Heart right ventricle (tissue), 16 donors: ENCODE measurements at regions not wholly inside any gene's neighbourhood (a gene's known extent, or its start where the extent isn't known, plus 50 kb on each side); places are given as distances from the start of the nearest gene placed in this dataset.

Source experiments
- ATAC-seq, 8 donors: fragments of 200-7000 bp; cut with Tn5 transposase; one replicate each; pipeline ENCODE4 v1.9.1; 2020; ENCODE audit warnings: mild to moderate bottlenecking in 8 of 8, moderate library complexity in 8 of 8, moderate number of reproducible peaks in 1 of 8
- DNase-seq, 2 donors: peaks; one replicate each; pipeline ENCODE4 v3.0.0-alpha.2; 2020
- H3K27ac ChIP-seq, 10 donors: fragments of 200-600 bp; sonication (generic) in 2 of 10; one replicate each; pipeline versions ENCODE4 v1.5.0 to v1.8.0; 2020 to 2022; ENCODE audit warnings: mild to moderate bottlenecking in 3 of 10
- H3K27me3 ChIP-seq, 7 donors: fragments of 200-600 bp; one replicate each; pipeline ENCODE4 v1.8.0; 2021 to 2022; ENCODE audit warnings: mild to moderate bottlenecking in 2 of 7
- H3K36me3 ChIP-seq, 9 donors: fragments of 200-600 bp; sonication (generic) in 1 of 9; one replicate each; pipeline versions ENCODE4 v1.5.0 to v1.8.0; 2020 to 2022; ENCODE audit warnings: mild to moderate bottlenecking in 2 of 9
- H3K4me1 ChIP-seq, 9 donors: fragments of 200-600 bp; sonication (generic) in 1 of 9; one replicate each; pipeline versions ENCODE4 v1.5.0 to v1.8.0; 2020 to 2022; ENCODE audit warnings: mild to moderate bottlenecking in 4 of 9
- H3K4me3 ChIP-seq, 10 donors: fragments of 200-600 bp; sonication (generic) in 2 of 10; one replicate each; pipeline versions ENCODE4 v1.5.0 to v1.8.0; 2020 to 2022; ENCODE audit warnings: mild to moderate bottlenecking in 7 of 10, moderate library complexity in 2 of 10
- H3K9me3 ChIP-seq, 11 donors: fragments of 200-600 bp in 10 of 11; sonication (generic) in 2 of 11; one replicate each; pipeline versions ENCODE4 v1.5.0 to v1.8.0; 2013 to 2022; ENCODE audit warnings: mild to moderate bottlenecking in 2 of 11, control low read depth in 1 of 11, moderate library complexity in 1 of 11
- CTCF ChIP-seq, 9 donors: fragments of 200-600 bp; sonication (generic) in 2 of 9; IDR thresholded peaks; one replicate each; pipeline versions ENCODE4 v1.5.0 to v1.8.0; 2021 to 2022; ENCODE audit warnings: antibody characterized with exemption in 9 of 9, mild to moderate bottlenecking in 5 of 9, moderate library complexity in 1 of 9
- WGBS, 2 donors: extraction: QIAGEN DNeasy Blood & Tissue Kit; methylation state at CpG; one replicate each; pipeline ENCODE4 v1.1.7; 2013; ENCODE audit warnings: inconsistent platforms in 1 of 2; 5-methylcytosine and 5-hydroxymethylcytosine counted together
- intact Hi-C, 10 donors: fragments of 100-400 bp; cut with DNase I; formaldehyde crosslinking; loops; one replicate each; pipeline versions ENCODE4 v1.11.1 to v1.14.2; 2022
- donor health status: Arrhythmogenic right ventricular cardiomyopathy.
- donor health status: ischemic (EF 13 %, LVEDD 7.1; RV severe dilation, severe dysfunction).
- donor health status: healthy with polysubstance abuse.
- donor health status: DM: no; HTN: yes; CAD: no.
- donor health status: DM: no; HTN: no; CAD: no.
- donor health status: ischemic (EF 25% LVEDD 6.9; RV normal size, moderate dysfunction).
- donor health status: ischemic (EF 25% LVEDD 5.7; RV mildly dilated, moderate dysfunction).
- donor health status: healthy.
- donor health status: DM: yes; HTN: yes; CAD: no.
- donor health status: Ischemic cardiomyopathy.
- donor health status: ischemic (EF 35%, LVEDD 5.7; RV mildly dilated, moderate dysfunction).
- donor health status: nonischemic (EF 11% LVEDD 7.7; RV severe dilation, severe dysfunction).
- donor health status: DM: yes; HTN: yes; CAD: no.
- donor health status: PGD.
- donor health status: ischemic (EF 29% LVEDD 5.4; RV normal size, mild dysfunction).
- donor health status: nonischemic (EF 23%, LVEDD 6.1; RV moderate dilation, normal function).

DNA sequence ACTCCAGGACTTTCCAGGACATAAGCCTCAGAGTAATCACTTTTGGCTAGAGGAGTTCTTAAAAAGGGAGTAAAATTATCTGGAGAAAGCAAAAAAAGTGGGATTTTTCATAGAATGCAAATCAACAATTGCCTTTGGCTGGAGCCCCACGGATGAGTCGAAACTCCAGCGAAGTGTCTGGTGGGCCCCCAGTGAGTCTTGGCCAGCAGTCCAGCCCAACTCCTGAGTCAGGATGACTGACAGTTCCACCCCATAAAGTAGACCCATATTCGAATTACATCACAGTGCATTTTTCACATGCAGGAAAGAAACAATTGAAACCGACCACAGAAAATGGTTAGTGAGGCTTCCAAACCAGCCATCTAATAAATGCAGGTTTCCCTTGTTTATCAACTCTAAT is 265.7 kb downstream of the BCL11B start:
- H3K27me3 ChIP-seq: peaks cover 0 to 20% (median 13%) of the 10 kb centered on the region in 7 donors
- TF ChIP-seq CTCF (IDR thresholded peaks at IDR 0.05): no peak
- no peaks in the 10 kb centered on the region for H3K36me3 ChIP-seq
- no peak overlapping the region for H3K27ac ChIP-seq
- no peak for ATAC-seq
- no peak for DNase-seq
- H3K4me1 ChIP-seq: no peaks in the 10 kb centered on the region
- intact Hi-C loops: no loop called here
- WGBS, 2 donors: 77 to 82% methylated on average over 5 of the region's 5 CpGs
- H3K4me3 ChIP-seq: no peak overlapping the region
- H3K9me3 ChIP-seq: no peaks in the 10 kb centered on the region

DNA sequence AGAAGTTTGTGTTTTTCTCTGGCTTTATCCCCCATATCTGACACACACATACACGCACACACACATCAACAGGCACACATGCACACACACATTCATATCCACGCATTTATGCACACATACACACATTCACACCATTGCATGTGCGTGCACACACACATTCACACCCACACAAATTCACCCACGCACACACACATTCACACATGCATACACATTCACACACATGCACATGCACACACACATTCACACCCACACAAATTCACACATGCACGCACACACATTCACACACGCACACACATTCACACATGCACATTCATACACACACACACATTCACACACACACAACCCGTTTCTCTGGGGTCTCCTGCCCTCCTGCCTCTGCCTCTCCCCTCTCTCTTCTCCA is 264.2 kb downstream of the BCL11B start:
- DNase-seq (no peak), ATAC-seq (no peak)
- 90% methylated on average over 7 of the region's 7 CpGs for WGBS, 2 donors
- intact Hi-C loops: no loop called here
- Histone ChIP-seq H3K4me3 (no peak overlapping the region), H3K27ac (no peak overlapping the region), H3K27me3 (peaks cover 0 to 28% (median 13%) of the 10 kb centered on the region in 7 donors), H3K36me3 (no peaks in the 10 kb centered on the region), H3K9me3 (no peaks in the 10 kb centered on the region), H3K4me1 (no peaks in the 10 kb centered on the region)
- no peak for TF ChIP-seq CTCF (IDR thresholded peaks at IDR 0.05)

DNA sequence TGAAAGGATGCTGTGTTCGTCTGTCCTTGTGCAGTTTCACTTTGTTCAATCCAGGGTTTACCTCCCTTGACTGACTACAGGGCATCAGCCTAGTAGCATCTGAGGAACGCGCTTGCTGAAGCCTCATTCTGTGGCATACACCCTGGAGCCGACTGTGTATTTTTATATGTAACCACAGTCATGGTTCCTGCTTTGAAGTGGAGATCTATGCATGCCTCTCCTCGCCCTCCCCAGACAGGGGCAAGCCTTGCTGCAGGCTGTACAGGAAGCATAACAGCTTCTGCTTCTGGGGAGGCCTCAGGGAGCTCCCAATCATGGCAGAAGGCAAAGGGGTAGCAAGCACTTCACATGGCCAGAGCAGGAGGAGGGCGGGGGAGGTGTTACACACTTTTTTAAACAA is 262.1 kb downstream of the BCL11B start:
- TF ChIP-seq CTCF (IDR thresholded peaks at IDR 0.05): no peak
- Histone ChIP-seq H3K9me3 (no peaks in the 10 kb centered on the region), H3K4me3 (no peak overlapping the region), H3K36me3 (no peaks in the 10 kb centered on the region), H3K4me1 (no peaks in the 10 kb centered on the region), H3K27ac (no peak overlapping the region), H3K27me3 (peaks cover 0 to 32% (median 13%) of the 10 kb centered on the region in 7 donors)
- ATAC-seq (no peak), DNase-seq (no peak)
- intact Hi-C loops: no loop called here
- WGBS, 2 donors: 81 to 84% methylated on average over 6 of the region's 6 CpGs

DNA sequence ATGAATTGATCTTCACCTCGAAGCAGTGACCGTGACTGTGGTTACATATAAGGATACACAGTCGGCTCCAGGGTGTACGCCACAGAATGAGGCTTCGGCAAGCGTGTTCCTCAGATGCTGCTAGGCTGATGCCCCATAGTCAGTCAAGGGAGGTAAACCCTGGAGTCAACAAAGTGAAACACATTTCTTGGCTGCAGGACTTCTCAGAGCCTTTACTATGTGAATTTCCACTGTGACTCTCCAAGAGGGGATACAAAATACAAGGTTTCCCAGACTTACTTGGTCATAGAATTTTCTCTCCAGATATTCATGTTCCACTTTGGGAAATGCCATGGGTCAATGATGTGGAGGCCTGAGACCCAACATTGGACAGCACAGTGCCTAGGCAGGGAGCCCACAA is 260.6 kb downstream of the BCL11B start:
- TF ChIP-seq CTCF (IDR thresholded peaks at IDR 0.05): no peak
- WGBS, 2 donors: 92% methylated on average over 6 of the region's 6 CpGs
- no peak overlapping the region for H3K4me3 ChIP-seq
- no peaks in the 10 kb centered on the region for H3K36me3 ChIP-seq
- no peak overlapping the region for H3K27ac ChIP-seq
- H3K9me3 ChIP-seq: no peaks in the 10 kb centered on the region
- intact Hi-C loops: no loop called here
- peaks cover 0 to 32% (median 13%) of the 10 kb centered on the region in 7 donors for H3K27me3 ChIP-seq
- H3K4me1 ChIP-seq: no peaks in the 10 kb centered on the region
- ATAC-seq (no peak), DNase-seq (no peak)

DNA sequence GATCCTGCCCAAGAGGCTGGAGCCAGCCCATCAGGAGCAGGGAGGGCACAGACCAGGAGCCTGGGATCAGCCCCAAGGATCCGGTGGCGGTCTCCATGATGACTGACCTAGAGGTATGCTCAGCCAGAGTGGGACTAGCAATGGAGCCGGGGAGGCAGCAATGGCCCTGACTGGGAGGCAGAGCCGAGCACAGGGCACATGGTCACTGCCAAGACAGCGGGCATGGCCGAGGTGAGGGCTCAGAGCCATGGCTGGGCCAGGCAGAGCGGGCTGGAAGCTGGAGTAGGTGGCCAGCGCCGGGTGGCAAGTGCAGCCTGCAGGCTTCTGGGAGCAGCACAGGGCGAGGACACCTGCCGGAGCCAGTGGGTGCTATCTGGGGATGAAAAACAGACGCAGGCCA is 259.3 kb downstream of the BCL11B start:
- Histone ChIP-seq H3K4me3 (no peak overlapping the region), H3K36me3 (no peaks in the 10 kb centered on the region), H3K4me1 (no peaks in the 10 kb centered on the region), H3K9me3 (no peaks in the 10 kb centered on the region), H3K27ac (no peak overlapping the region), H3K27me3 (peaks cover 0 to 32% (median 13%) of the 10 kb centered on the region in 7 donors)
- intact Hi-C loops: no loop called here
- ATAC-seq (no peak), DNase-seq (no peak)
- WGBS, 2 donors: 78% methylated on average over 12 of the region's 12 CpGs
- TF ChIP-seq CTCF (IDR thresholded peaks at IDR 0.05): no peak
